Myocyte (in vitro differentiated cells): ENCODE measurements at regions not wholly inside any gene's neighbourhood (a gene's known extent, or its start where the extent isn't known, plus 50 kb on each side); places are given as distances from the start of the nearest gene placed in this dataset.
"Not testable (repeated sequence)": the region's sequence is repeated elsewhere in the genome, so short reads cannot be mapped to it uniquely, and the experiment has no call there.

ENCODE experiments used
- DNase-seq: peaks from one replicate; pipeline ENCODE4 v3.0.0-alpha.2; 2012; ENCODE audit warnings: low read depth

GRCh38 chr15:23913635-23914034, 226.5 kb upstream of the NDN start:
- no peak for DNase-seq

GRCh38 chr15:23924686-23925085, 237.6 kb upstream of the NDN start:
- no peak for DNase-seq

DNA sequence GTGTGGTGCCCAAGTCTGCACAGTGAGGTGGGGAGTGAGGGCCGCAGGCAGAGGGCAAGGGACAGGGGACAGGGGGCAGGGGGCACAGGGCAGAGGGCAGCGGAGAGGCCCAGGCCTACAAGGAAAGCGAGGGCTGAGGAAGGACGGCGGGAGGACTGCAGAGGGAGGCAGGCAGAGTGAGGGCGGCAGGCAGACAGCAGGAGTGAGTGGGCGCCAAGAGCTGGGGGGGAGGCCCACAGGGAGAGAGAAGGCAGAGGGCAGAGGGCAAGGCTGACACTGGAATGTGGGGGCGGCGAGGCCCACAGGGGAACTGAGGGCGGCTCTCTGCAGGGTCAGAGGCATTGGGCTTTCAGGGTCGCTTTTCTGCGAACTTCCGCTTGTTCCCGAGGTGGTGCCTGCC, 267.8 kb upstream of the NDN start:
- no peak for DNase-seq

GRCh38 chr15:23983500-23984259, 296.6 kb upstream of the NDN start:
- DNase-seq: no peak

- DNase-seq: no peak
These were observed 307.2 kb upstream of the NDN start for GRCh38 chr15:23994273-23994672.

DNA sequence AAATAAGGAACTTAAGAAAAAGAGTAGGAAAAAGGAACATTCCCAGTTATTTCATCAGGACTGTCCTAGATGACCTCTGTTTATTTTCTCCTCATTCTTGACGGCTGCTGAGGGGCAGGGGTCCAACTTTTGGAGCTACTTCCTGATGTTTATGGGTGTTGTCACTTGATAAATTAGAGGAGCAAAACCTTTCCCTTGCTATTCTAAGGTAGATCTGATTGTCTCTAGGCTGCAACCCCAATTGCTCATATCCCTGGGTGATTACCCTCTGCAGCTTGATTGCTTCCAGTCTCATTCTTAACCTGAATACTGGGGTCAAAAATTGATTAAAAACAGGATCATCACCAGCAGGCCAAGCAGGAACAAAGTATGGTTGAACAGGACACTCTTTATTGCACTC, 311.0 kb upstream of the NDN start:
- DNase-seq: no peak

- DNase-seq: no peak
These were observed 321.4 kb upstream of the NDN start for GRCh38 chr15:24008476-24008875.

- DNase-seq: no peak
These were observed 330.4 kb upstream of the NDN start for GRCh38 chr15:24017470-24017869.

DNA sequence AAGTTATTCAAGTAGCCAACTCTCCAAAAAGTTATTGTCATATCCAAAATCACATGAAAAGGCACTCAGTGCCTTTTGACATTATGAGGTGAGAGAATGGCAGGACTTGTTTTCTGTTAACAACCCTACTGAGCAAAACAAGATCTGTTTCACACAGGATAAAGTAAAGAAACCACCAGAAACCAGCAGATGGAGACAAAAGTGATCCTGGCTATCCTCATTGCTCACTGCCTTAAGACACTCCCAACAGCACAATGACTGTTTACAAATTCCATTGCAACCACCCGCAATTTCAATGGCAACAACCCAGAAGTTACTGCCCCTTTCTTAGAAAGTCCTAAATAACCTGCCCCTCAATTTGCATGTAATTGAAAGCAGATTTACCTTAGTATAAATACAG, 352.6 kb upstream of the NDN start:
- DNase-seq: no peak

DNA sequence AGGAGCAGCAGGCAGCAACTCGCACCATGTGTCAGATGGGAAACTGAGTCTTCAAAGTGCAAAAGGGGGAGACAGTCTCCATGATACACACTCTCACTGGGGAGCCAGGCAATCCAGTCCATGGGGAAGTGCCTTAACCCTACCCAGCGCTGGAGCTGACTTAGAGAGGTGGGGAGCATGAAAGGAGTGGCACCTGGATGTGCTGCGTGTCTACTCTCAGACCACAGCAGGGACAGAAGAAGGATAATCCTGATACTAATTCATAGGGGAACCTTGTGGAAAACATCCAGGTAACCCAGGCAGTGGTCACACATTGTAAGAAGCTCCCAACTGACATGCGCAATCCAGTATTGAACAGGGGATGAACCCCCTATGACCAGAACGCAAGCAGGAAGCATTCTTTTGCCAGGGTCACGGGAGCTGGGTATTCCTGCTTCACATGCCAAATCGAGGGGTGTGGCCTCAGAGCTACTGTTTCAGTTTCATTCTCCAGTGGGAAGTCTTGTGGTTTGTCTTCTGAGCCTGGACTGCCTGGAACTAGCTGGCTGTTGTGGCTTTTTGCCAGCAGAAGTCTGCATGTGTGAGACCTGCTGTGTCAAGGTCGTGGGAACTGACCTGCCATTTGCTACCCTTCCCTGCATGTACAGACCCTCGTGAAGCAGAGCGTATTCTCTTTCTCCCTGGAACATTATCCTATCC, 367.6 kb upstream of the NDN start:
- DNase-seq: no peak

- no peak for DNase-seq
These were observed 380.8 kb upstream of the NDN start for GRCh38 chr15:24067733-24068501.

- no peak for DNase-seq
These were observed 388.4 kb upstream of the NDN start for GRCh38 chr15:24075420-24076089.

GRCh38 chr15:24076090-24076784, 389.1 kb upstream of the NDN start:
- no peak for DNase-seq

- no peak for DNase-seq
These were observed 391.4 kb upstream of the NDN start for GRCh38 chr15:24078310-24079029.

GRCh38 chr15:24088941-24089340, 401.8 kb upstream of the NDN start:
- not testable (repeated sequence) for DNase-seq

- not testable (repeated sequence) for DNase-seq
These were observed 414.4 kb upstream of the NDN start for GRCh38 chr15:24101503-24101902.

DNA sequence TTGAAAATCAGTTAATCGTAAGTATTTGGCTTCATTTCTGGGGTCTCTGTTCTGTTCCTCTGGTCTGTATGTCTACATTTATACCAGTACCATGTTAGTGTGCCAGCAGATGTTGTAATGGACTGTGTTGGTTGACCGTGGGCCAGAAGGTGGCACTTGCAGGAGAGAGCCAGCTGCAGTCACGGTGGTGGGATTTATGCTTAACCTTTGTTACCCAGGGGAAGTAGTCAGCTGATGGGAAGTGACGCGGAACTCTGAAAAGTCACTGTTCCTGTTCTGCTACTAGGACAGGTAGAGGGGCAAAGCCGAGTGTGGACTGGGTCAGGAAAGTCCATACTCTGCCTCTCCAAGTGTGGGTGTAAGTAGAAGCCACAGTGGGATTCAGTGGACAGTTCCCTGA, 420.4 kb upstream of the NDN start:
- not testable (repeated sequence) for DNase-seq

DNA sequence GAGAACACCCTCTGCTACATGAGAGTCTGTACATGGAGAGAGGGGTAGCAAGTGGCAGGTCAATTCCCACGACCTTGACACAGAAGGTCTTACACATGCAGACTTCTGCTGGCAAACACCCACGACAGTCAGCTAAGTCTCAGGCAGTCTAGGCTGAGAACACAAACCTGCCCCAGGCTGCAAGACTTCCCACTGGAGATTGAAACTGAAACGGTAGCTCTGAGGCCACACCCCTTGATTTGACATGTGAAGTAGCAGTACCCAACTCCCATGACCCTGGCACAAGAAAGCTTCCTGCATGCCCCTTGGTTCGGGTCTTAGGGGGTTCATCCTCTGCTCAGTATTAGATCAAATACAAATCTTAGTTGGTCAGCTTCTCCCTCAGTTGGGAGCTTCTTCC, 420.8 kb upstream of the NDN start:
- not testable (repeated sequence) for DNase-seq

DNA sequence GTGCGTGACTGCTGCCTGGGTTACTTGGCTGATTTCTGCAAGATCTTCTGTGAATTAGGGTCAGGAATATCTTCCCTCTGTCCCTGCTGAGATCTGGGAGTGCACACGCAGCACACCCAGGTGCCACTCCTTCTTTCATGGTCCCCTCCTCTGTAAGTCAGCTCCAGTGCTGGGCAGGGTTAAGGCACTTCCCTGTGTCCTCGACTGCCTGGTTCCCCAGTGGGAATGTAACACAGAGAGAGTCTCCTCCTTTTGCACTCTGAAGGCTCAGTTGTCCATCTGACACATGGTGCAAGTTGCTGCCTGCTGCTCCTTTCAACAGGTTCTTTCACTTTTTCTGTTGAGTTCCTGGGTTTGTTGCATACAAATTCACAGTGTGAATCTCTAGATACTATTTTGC, 421.2 kb upstream of the NDN start:
- DNase-seq: not testable (repeated sequence)

GRCh38 chr15:24139622-24140021, 452.5 kb upstream of the NDN start:
- DNase-seq: not testable (repeated sequence)
